Stomach (tissue), 4 donors: ENCODE measurements at regions not wholly inside any gene's neighbourhood (a gene's known extent, or its start where the extent isn't known, plus 50 kb on each side); places are given as distances from the start of the nearest gene placed in this dataset.

ENCODE experiments used
- CTCF ChIP-seq, 7 experiments: fragments of 450-650 bp in 4 of 7; fragments of 200-600 bp in 3 of 7; sonication (generic) in 3 of 7; IDR thresholded peaks; one replicate each; pipeline ENCODE4 v1.5.1; 2016 to 2019; ENCODE audit warnings: antibody characterized with exemption in 7 of 7, control low read depth in 2 of 7, mild to moderate bottlenecking in 1 of 7
- EP300 ChIP-seq: sonication (generic); formaldehyde crosslinking; IDR thresholded peaks from one replicate; pipeline ENCODE4 v1.6.1; 2017; ENCODE audit warnings: antibody characterized with exemption
- POLR2A ChIP-seq, 4 donors: fragments of 450-650 bp; IDR thresholded peaks; one replicate each; pipeline ENCODE4 v1.6.1; 2016; ENCODE audit warnings: antibody characterized with exemption in 4 of 4, control low read depth in 2 of 4, mild to moderate bottlenecking in 1 of 4, moderate library complexity in 1 of 4
- POLR2AphosphoS5 ChIP-seq, 3 donors: sonication (generic); formaldehyde crosslinking; IDR thresholded peaks; one replicate each; pipeline ENCODE4 v1.6.1; 2016; ENCODE audit warnings: antibody characterized with exemption in 3 of 3

- TF ChIP-seq CTCF (IDR thresholded peaks at IDR 0.05) (no peak), POLR2A (IDR thresholded peaks at IDR 0.05) (no peak), EP300 (no peak), POLR2AphosphoS5 (IDR thresholded peaks at IDR 0.05) (no peak)
Observed at GRCh38 chr2:4828682-4829374, 863.4 kb upstream of the SOX11 start.
